ENCODE measurements at regions not wholly inside any gene's neighbourhood (a gene's known extent, or its start where the extent isn't known, plus 50 kb on each side); places are given as distances from the start of the nearest gene placed in this dataset.
"Not testable (repeated sequence)": the region's sequence is repeated elsewhere in the genome, so short reads cannot be mapped to it uniquely, and the experiment has no call there.

DNA sequence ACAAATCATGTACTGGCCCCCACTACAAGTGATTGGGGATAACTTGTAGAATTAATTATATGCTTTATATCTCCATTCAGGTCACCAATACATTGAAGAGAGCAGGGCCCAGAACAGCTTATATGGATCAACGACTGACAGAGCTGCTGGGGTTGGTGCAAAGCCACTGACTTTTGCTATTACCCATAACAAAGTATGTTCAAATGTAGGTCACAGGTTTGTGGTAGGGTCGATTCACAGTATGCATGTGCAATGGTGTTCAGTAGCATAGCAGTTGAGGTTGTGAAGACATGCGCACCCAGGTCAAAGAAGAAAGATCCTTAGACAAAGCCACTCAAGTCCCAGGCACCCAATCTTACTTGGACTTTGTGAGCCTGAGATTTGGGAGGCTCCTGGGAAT, 110.6 kb downstream of the NBPF8 start:
- CTCF ChIA-PET; H3K4me1 Mint-ChIP-seq; H3K4me1 ChIP-seq (ENCODE audit: control insufficient read depth in 2 of 2, insufficient read depth in 2 of 2, low read length in 2 of 2); H3K27ac ChIP-seq (ENCODE audit: low read depth, low read length); H3K4me3 ChIP-seq (ENCODE audit: low read length); intact Hi-C loops (cut with micrococcal nuclease); DNase-seq; H3K4me3 Mint-ChIP-seq; H3K36me3 ChIP-seq (ENCODE audit: control insufficient read depth in 2 of 3, insufficient read depth in 3 of 3, low read length in 3 of 3); H3K27me3 ChIP-seq (ENCODE audit: control insufficient read depth in 2 of 2, insufficient read depth in 2 of 2, low read length in 2 of 2); H3K36me3 Mint-ChIP-seq; H3K9me3 Mint-ChIP-seq; H3K27me3 Mint-ChIP-seq; ATAC-seq; H3K9me3 ChIP-seq (ENCODE audit: control insufficient read depth in 2 of 3, low read length in 3 of 3); POLR2A ChIA-PET; H3K27ac Mint-ChIP-seq: not testable (repeated sequence)

DNA sequence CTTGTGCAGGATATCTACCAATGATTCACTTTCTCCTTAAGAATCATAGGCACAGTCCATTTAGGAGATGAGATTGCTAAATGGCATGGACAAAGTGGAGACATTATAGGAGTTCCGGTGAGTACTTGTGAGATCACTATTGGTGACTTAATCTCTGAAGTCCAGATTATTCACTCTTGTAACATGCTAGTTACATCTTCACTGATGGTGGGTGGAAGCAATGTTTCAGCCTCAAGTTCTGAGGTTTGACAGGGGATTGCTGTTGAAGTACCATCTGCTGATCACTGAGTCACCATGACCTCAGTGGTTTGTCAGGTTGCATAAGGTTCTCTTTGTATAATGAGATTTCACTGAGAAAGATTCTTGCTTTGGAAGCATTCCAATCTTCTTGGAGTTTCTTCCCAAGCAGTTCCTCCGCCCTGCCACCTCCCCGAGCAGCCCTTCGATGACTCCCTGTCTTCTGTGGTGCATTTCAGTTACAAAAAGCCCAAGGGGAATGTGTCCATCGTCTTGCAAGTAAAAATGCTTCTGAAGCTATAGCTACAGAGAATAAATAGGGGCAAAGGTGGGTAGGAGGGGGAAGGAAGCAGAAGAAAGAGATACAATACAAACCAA, 114.7 kb downstream of the NBPF8 start:
- H3K27ac ChIP-seq (ENCODE audit: low read depth, low read length); H3K27ac Mint-ChIP-seq; H3K9me3 ChIP-seq (ENCODE audit: control insufficient read depth in 2 of 3, low read length in 3 of 3); H3K27me3 ChIP-seq (ENCODE audit: control insufficient read depth in 2 of 2, insufficient read depth in 2 of 2, low read length in 2 of 2); H3K9me3 Mint-ChIP-seq; POLR2A ChIA-PET; H3K4me3 Mint-ChIP-seq; H3K36me3 Mint-ChIP-seq; H3K27me3 Mint-ChIP-seq; H3K4me3 ChIP-seq (ENCODE audit: low read length); H3K36me3 ChIP-seq (ENCODE audit: control insufficient read depth in 2 of 3, insufficient read depth in 3 of 3, low read length in 3 of 3); CTCF ChIA-PET; intact Hi-C loops (cut with micrococcal nuclease); DNase-seq; H3K4me1 ChIP-seq (ENCODE audit: control insufficient read depth in 2 of 2, insufficient read depth in 2 of 2, low read length in 2 of 2): not testable (repeated sequence)
- H3K4me1 Mint-ChIP-seq: peaks cover 0 to 12% (median 7%) of the 10 kb centered on the region in 7 donors
- peak; percentile 34 for ATAC-seq

DNA sequence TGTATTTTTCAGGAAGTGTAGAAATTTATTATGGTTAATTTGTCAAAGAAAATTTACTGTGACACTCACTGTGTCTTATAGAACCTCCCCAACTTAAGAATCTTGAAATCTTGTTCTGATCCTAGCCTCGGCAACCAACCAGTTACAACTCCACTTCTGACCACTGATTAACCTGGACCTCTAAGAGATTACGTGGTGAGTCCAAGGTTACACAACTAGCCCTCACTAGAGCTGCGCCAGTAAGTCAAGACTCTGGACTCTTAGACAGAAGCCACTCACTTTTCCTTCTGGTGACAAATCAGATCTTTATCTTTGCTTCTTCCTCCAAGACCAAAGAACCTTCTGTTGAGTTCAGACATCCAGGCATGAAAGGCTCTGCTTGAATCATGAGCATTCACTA, 116.6 kb downstream of the NBPF8 start:
- H3K4me3 ChIP-seq (ENCODE audit: low read length); CTCF ChIA-PET; H3K27me3 ChIP-seq (ENCODE audit: control insufficient read depth in 2 of 2, insufficient read depth in 2 of 2, low read length in 2 of 2); H3K27ac Mint-ChIP-seq; POLR2A ChIA-PET; DNase-seq; intact Hi-C loops (cut with micrococcal nuclease); H3K4me3 Mint-ChIP-seq; H3K9me3 Mint-ChIP-seq; H3K27me3 Mint-ChIP-seq; H3K9me3 ChIP-seq (ENCODE audit: control insufficient read depth in 2 of 3, low read length in 3 of 3); H3K4me1 ChIP-seq (ENCODE audit: control insufficient read depth in 2 of 2, insufficient read depth in 2 of 2, low read length in 2 of 2); H3K27ac ChIP-seq (ENCODE audit: low read depth, low read length); ATAC-seq; H3K36me3 ChIP-seq (ENCODE audit: control insufficient read depth in 2 of 3, insufficient read depth in 3 of 3, low read length in 3 of 3): not testable (repeated sequence)
- peaks cover 0 to 18% (median 13%) of the 10 kb centered on the region in 7 donors for H3K4me1 Mint-ChIP-seq
- H3K36me3 Mint-ChIP-seq: peaks cover 0 to 12% (median 7%) of the 10 kb centered on the region in 5 donors

DNA sequence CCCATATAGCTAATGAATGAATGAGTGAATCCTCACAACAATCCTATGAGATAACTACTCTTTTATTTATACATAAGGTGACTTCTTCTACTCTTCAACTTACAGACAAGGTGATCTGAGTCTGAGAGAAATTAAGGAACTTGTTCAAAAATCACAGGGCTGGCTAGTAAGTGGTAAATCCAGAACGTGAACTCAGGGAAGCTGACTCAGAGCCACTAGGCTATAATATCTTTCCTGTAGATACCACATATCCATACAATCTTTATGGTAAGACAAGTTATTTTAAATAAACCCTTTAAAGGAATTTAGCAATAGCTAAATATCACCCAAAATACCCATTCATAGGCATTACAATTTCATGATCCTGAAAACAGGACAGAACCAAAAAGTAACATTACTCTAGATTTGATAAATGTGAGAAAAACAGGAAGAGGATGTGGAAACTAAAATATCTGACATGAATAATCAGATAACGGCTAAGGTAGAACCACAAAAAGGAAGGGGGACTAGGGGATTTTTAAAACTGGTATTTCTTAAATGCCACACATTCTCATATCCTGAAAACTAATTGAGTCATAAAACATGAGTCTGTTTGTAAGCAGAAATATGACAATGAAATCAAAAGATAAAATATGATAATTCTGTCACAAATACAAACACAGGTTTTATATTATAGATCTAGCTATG, 119.7 kb downstream of the NBPF8 start:
- Mint-ChIP-seq H3K27ac (peak overlapping the region; percentile 81 to 95 (median 87)), H3K4me1 (peaks cover 0 to 18% (median 13%) of the 10 kb centered on the region in 7 donors), H3K4me3 (peak overlapping the region in 9 of 10 donors; percentile 58 to 87 (median 79)), H3K36me3 (peaks cover 0 to 14% (median 7%) of the 10 kb centered on the region in 5 donors)
- H3K4me3 ChIP-seq (ENCODE audit: low read length); H3K27me3 Mint-ChIP-seq; H3K36me3 ChIP-seq (ENCODE audit: control insufficient read depth in 2 of 3, insufficient read depth in 3 of 3, low read length in 3 of 3); H3K4me1 ChIP-seq (ENCODE audit: control insufficient read depth in 2 of 2, insufficient read depth in 2 of 2, low read length in 2 of 2); H3K27me3 ChIP-seq (ENCODE audit: control insufficient read depth in 2 of 2, insufficient read depth in 2 of 2, low read length in 2 of 2); CTCF ChIA-PET; H3K9me3 Mint-ChIP-seq; H3K27ac ChIP-seq (ENCODE audit: low read depth, low read length); intact Hi-C loops (cut with micrococcal nuclease); H3K9me3 ChIP-seq (ENCODE audit: control insufficient read depth in 2 of 3, low read length in 3 of 3); POLR2A ChIA-PET: not testable (repeated sequence)
- DNase-seq: peak in 7 of 9 donors; percentile 11 to 61 (median 33)
- ATAC-seq: peak; percentile 88

DNA sequence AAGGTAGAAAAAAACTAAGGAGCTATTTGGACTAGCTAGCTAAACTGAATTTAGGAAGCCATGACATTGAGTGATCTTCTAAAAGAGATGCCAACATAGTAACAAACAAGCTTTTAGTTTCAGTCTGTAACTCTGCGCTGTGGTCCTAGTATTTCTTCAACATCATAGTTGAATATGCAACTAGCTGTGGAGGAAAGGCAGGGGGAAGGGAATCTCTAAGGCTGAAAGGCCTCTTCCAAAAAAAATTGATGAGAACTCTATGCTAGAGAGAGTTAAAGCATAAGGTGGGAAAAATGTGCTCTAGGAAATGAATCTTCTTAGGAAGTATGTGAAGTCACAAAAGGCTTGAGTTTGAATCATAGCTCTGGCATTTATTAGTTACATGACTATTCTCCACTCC, 120.2 kb downstream of the NBPF8 start:
- DNase-seq: peak in 3 of 9 donors; percentile 9 to 24 (median 14)
- peak; percentile 68 for ATAC-seq
- H3K27ac ChIP-seq (ENCODE audit: low read depth, low read length); H3K4me1 ChIP-seq (ENCODE audit: control insufficient read depth in 2 of 2, insufficient read depth in 2 of 2, low read length in 2 of 2); H3K4me3 ChIP-seq (ENCODE audit: low read length); H3K36me3 ChIP-seq (ENCODE audit: control insufficient read depth in 2 of 3, insufficient read depth in 3 of 3, low read length in 3 of 3); H3K9me3 ChIP-seq (ENCODE audit: control insufficient read depth in 2 of 3, low read length in 3 of 3); POLR2A ChIA-PET; H3K27me3 Mint-ChIP-seq; H3K9me3 Mint-ChIP-seq; H3K27me3 ChIP-seq (ENCODE audit: control insufficient read depth in 2 of 2, insufficient read depth in 2 of 2, low read length in 2 of 2); intact Hi-C loops (cut with micrococcal nuclease); CTCF ChIA-PET: not testable (repeated sequence)
- H3K36me3 Mint-ChIP-seq: peaks cover 0 to 14% (median 7%) of the 10 kb centered on the region in 5 donors
- H3K27ac Mint-ChIP-seq: peak overlapping the region; percentile 81 to 95 (median 87)
- peaks cover 0 to 18% (median 13%) of the 10 kb centered on the region in 7 donors for H3K4me1 Mint-ChIP-seq
- peak overlapping the region; percentile 45 to 87 (median 78) for H3K4me3 Mint-ChIP-seq

DNA sequence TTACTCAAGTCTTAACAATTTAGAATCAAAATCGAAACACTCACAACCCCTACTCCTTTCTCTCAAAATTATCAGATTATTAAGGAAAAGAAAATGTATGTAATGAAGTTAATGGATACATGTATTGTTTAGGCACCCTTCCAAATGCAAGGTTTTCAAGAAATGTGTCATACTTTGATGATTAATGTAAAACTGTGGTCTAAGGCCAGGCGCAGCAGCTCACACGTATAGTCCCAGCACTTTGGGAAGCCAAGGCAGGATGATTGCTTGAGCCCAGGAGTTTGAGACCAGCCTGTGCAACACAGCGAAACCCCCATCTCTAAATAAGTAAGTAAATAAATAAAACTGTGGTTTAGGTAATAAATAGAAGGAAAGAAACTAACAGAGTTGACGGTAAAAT, 126.6 kb downstream of the NBPF8 start:
- H3K9me3 ChIP-seq (ENCODE audit: control insufficient read depth in 2 of 3, low read length in 3 of 3); H3K4me1 Mint-ChIP-seq; intact Hi-C loops (cut with micrococcal nuclease); H3K27ac Mint-ChIP-seq; H3K4me1 ChIP-seq (ENCODE audit: control insufficient read depth in 2 of 2, insufficient read depth in 2 of 2, low read length in 2 of 2); H3K27me3 Mint-ChIP-seq; ATAC-seq; H3K27ac ChIP-seq (ENCODE audit: low read depth, low read length); H3K9me3 Mint-ChIP-seq; H3K36me3 ChIP-seq (ENCODE audit: control insufficient read depth in 2 of 3, insufficient read depth in 3 of 3, low read length in 3 of 3); H3K36me3 Mint-ChIP-seq; DNase-seq; H3K27me3 ChIP-seq (ENCODE audit: control insufficient read depth in 2 of 2, insufficient read depth in 2 of 2, low read length in 2 of 2); POLR2A ChIA-PET; H3K4me3 ChIP-seq (ENCODE audit: low read length); CTCF ChIA-PET; H3K4me3 Mint-ChIP-seq: not testable (repeated sequence)

DNA sequence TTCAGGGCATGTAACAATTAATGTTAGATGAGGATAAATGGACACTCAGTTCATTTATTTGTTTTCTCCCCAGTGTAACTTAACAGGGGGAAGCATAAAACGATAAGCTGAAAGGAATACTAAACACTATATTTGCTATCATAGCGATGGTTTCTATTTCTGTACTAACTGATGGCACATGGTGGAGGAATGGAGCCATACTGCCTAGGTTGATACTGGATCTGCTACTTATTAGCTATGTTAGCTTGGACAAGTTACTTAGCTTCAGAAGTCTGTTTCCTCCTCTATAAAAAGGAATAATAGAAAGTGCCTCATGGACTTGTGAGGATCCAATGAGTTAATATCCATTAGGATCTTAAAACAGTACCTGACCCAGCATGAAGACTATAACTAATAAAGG, 127.5 kb downstream of the NBPF8 start:
- H3K4me1 ChIP-seq (ENCODE audit: control insufficient read depth in 2 of 2, insufficient read depth in 2 of 2, low read length in 2 of 2); intact Hi-C loops (cut with micrococcal nuclease); H3K9me3 ChIP-seq (ENCODE audit: control insufficient read depth in 2 of 3, low read length in 3 of 3); H3K9me3 Mint-ChIP-seq; H3K4me1 Mint-ChIP-seq; H3K4me3 Mint-ChIP-seq; H3K27ac ChIP-seq (ENCODE audit: low read depth, low read length); CTCF ChIA-PET; ATAC-seq; H3K36me3 Mint-ChIP-seq; H3K27me3 ChIP-seq (ENCODE audit: control insufficient read depth in 2 of 2, insufficient read depth in 2 of 2, low read length in 2 of 2); H3K27me3 Mint-ChIP-seq; DNase-seq; H3K36me3 ChIP-seq (ENCODE audit: control insufficient read depth in 2 of 3, insufficient read depth in 3 of 3, low read length in 3 of 3); POLR2A ChIA-PET; H3K27ac Mint-ChIP-seq; H3K4me3 ChIP-seq (ENCODE audit: low read length): not testable (repeated sequence)
